SK-N-SH (cell line): ENCODE measurements at regions not wholly inside any gene's neighbourhood (a gene's known extent, or its start where the extent isn't known, plus 50 kb on each side); places are given as distances from the start of the nearest gene placed in this dataset.

ENCODE experiments used
- EP300 ChIP-seq, 2 experiments: IDR thresholded peaks; 2 replicates each; pipeline versions ENCODE4 v1.4.0 to v1.6.1; 2012; ENCODE audit warnings: borderline replicate concordance in 1 of 2, low read depth in 1 of 2, low read length in 1 of 2
- MXI1 ChIP-seq: IDR thresholded peaks from 2 replicates; pipeline ENCODE4 v1.6.1; 2012; ENCODE audit warnings: mild to moderate bottlenecking, low read depth, low read length, improper control_type of control experiment
- SIN3A ChIP-seq: IDR thresholded peaks from 2 replicates; pipeline ENCODE4 v1.6.1; 2012; ENCODE audit warnings: low read depth, mild to moderate bottlenecking, low read length, moderate library complexity, borderline replicate concordance
- TAF1 ChIP-seq: IDR thresholded peaks from 2 replicates; pipeline ENCODE4 v1.6.1; 2012; ENCODE audit warnings: low read depth, mild to moderate bottlenecking, low read length, moderate library complexity, borderline replicate concordance
- TF ChIP-seq, protein P1 (sequence below): fragments of 200-600 bp; sonication (generic); IDR thresholded peaks from 2 replicates; pipeline ENCODE4 v1.6.1; 2017; ENCODE audit warnings: antibody characterized with exemption, mild to moderate bottlenecking, moderate library complexity

DNA sequence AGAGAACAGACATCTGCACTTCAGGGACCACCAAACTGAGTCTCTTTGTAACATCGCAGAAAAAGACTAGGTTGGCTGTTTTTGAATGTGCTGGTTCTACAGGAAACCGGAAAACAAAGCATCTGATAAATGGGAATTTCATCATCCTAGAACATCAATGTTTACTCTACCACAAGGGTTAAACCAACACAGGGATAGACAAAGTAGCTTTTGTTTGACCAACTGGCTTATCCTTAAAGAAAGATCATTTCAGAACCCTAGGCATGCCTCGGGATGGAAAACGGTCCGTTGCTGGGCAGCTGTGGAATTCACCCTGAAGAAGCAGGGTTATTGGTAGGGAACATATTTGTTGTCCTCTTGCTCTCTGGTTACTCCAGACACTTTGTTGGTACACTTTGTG lies 2355.5 kb upstream of the AGA start:
- TF ChIP-seq EP300 (IDR thresholded peaks at IDR 0.05; ENCODE audit: borderline replicate concordance in 1 of 2, low read depth in 1 of 2, low read length in 1 of 2) = no peak
- TF ChIP-seq TAF1 = no peak
- TF ChIP-seq, protein P1, sequence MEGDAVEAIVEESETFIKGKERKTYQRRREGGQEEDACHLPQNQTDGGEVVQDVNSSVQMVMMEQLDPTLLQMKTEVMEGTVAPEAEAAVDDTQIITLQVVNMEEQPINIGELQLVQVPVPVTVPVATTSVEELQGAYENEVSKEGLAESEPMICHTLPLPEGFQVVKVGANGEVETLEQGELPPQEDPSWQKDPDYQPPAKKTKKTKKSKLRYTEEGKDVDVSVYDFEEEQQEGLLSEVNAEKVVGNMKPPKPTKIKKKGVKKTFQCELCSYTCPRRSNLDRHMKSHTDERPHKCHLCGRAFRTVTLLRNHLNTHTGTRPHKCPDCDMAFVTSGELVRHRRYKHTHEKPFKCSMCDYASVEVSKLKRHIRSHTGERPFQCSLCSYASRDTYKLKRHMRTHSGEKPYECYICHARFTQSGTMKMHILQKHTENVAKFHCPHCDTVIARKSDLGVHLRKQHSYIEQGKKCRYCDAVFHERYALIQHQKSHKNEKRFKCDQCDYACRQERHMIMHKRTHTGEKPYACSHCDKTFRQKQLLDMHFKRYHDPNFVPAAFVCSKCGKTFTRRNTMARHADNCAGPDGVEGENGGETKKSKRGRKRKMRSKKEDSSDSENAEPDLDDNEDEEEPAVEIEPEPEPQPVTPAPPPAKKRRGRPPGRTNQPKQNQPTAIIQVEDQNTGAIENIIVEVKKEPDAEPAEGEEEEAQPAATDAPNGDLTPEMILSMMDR = no peak
- no peak for TF ChIP-seq SIN3A
- TF ChIP-seq MXI1 = no peak
